ENCODE measurements at regions not wholly inside any gene's neighbourhood (a gene's known extent, or its start where the extent isn't known, plus 50 kb on each side); places are given as distances from the start of the nearest gene placed in this dataset.

DNA sequence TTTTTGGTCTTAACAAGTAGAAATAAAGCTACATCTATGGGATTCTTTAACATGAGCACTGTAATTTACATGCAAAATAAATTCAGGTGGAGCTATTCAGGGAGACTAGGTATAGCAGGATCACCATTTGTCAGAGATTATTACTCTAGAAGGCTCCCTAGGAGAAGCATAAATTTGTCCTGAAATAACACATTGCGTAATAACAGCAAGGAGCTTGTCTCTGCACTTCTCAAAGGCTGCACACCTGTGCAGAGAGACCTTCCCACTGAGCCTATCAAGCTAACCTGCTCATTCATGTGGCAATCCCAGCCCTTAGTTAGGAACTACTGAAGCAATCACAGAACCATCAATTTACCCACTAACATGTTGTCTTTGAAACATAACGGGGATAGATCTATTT, 437.4 kb upstream of the MC4R start:
- no peak for DNase-seq

DNA sequence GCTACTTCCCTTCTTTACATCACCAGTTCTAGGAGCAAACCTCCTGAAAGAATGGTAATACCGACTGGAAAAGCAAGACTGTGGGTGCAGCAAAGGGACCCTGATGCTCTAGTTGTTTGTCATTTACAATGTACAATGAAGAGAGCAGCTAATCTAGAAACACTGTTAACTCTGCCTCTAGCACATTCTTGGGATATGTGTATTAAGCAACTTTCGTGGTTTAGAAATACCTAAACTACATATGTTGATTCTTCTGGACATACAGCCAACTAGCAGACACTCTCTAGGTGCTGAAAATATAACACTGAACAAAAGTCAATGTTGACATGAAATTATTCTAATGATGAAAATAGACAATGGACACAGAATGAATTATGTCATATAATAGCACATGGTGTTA, 440.3 kb upstream of the MC4R start:
- DNase-seq: no peak

DNA sequence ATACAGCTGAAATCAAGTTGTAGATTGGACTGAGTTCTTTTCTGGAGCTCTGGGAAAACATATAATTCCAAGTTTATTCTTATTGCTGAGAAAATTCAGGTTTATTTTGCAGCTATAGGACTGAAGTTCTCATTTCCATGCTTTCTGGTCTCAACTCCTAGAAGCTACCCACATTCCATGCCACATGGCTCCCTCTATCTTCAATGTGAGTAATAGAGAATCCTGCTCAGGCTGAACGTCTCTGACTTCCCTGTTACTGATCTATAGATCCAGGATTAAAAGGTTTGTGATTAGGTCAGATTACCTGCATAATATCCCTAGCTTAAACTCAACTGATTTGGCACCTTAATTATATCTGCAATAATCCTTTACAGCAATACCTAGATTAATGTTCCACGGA, 453.8 kb upstream of the MC4R start:
- no peak for DNase-seq

DNA sequence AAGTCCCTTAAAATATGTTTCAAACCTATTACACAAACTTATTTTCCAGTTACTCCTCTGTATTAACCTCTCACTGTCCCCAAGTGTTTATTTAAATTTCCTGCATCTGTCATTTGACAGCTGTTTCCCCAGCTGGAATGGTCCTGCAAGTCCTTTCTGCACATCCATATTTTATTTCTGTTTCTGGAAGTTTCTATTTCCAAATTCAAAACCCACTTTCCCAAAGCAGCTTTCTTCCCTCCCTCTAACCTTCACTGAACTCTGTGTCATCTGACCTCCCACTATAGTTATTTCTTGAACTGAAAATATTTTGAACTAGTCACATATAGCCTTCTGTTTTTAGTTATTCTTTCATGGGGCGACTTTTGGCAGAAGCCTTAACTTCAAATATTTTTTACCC, 459.4 kb upstream of the MC4R start:
- DNase-seq: no peak

DNA sequence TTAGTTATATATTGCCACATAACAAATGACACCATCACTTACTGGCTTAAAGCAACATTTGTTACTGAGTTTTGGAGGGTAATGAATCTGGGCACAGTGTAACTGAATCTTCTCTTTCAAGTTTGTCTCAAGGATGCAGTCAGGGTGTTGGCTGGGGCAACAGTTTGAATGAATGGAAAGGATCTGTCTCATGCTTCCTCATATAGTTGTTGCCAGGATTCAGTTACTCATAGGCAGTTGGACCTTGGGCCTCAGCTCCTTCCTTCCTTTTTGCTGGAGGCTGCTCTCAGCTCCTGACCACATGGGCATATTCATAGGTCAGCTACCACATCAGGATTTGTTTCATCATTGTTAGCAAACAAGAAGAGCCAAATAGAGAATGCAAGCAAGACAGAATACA, 466.1 kb upstream of the MC4R start:
- no peak for DNase-seq

DNA sequence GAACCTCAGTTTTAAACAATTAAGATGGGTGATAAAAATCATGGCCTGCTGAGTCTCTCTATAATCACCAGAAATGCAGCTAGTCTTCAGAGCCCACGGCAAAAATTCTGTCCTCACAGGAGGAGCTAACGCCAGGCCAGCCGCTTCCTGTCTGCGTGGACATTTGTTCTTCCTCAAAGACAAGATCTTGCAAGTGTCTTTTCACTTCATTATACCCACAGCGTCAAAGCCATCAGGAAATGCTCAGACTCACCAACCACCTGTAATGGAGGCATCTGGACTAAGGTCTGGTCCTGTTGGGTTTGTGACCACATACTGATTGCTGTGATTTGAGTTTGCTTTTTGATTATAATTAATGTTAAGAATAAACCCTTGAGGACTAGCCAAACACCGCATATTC, 473.8 kb upstream of the MC4R start:
- DNase-seq: no peak

DNA sequence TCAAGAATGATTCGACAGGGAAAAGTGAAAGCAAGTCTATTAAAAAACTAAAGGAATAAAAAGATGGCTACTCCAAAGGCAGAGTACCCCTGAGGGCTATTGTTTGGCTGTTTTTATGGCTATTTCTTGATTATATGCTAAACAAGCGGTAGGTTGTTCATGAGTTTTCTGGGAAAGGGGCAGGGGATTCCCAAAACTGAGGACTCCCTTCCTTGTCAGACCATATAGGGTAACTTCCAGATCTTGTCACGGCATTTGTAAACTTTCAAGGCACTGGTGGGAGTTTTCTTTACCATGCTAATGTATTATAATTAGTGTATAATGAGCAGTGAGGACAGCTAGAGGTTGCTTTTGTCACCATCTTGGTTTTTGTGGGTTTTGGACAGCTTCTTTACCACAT, 474.9 kb upstream of the MC4R start:
- DNase-seq: no peak

DNA sequence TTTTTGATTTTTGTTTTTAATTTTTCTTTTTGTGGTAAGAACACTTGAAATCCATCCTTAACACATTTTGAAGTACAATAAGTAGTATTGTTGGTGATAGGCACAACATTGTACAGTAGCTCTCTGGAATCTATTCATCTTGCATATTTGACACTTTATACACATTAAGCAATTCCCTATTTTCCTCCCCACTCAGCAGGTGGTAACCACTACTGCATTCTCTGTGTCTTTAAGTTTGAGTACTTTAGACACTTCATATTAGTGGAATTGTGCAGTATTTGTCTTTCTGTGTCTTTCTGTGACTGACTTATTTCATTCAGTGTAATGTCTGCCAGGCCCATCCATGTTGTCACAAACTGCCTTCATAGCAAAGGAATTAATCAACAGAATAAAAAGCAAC, 471.7 kb upstream of the CDH20 start:
- DNase-seq: no peak

DNA sequence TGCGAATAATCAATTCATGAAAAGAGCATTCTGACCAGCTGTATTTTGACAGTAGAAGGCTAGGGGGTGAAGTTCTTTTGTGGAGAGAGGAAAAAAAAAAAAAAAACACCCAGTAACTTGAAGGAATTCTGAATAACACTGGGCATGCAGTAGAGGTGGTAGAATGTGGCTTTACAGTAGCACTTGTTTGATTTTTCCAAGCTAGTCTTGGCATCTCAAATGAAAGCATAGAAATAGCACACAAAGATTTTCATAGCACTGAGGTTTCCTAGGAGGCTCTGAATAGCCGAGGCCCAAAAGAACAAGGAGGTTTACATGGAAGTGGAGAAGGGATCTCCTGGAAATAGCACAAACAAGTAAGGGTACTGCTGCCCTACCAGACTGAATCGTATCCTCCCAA, 470.2 kb upstream of the CDH20 start:
- DNase-seq: no peak

DNA sequence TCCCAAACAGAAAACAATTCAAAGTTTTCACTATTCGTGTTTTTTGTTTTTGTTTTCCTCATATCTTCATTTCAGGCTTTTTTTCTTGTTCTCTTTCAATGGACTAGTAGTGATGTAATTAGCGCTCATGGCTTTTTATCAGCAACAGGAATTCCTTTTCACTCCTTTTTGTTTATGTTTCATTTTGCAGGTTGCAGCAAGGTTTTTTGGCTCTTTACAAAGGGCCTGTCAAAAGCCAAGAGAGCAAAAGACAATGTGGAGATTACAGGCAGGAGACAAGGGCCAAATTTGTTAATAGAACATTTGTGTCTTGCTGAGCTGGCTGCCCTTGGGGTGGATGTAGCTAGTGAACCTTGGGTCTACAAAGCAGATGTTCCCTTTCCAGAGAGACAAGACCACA, 467.4 kb upstream of the CDH20 start:
- no peak for DNase-seq

DNA sequence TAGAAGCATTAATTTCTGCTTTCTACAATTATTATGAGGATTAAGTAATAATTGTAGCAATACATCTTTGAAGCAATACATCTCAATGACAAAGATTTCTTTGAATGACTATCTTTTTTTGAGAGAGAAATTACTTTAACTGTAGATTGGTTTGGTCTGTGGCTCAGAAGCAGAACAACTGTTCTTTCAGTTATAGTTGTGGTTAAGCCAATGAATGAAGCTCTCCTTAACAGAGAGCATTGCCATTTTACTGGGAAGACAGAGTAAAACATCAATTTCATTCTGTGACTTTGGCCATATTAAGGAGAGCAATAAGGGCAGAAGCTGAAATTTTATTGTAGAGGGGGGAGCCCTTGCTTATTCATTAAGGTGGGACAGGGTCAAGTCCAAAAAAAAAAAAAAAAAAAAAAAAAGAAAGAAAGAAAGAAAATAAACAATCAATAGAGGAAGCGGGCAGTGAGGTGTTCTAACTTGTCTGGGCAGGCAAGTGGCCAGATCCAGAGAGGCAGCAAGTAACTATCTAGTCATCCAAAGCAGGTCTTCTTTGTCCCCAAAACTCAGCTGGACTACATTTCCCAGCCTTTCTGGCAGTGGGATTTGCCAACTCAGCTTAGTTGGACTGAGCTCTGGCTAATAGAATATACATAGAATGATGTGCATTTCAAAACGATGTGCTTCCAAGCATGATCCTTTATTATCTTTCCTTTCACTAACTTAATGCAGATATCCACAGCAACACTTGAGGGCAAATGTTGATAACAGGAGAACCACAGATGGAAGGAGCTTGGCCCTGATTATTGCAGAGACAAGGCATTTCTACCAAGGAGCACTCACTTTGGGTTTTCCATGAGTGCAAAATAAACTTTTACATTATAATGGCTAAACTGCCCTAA, 462.7 kb upstream of the CDH20 start:
- DNase-seq: no peak

DNA sequence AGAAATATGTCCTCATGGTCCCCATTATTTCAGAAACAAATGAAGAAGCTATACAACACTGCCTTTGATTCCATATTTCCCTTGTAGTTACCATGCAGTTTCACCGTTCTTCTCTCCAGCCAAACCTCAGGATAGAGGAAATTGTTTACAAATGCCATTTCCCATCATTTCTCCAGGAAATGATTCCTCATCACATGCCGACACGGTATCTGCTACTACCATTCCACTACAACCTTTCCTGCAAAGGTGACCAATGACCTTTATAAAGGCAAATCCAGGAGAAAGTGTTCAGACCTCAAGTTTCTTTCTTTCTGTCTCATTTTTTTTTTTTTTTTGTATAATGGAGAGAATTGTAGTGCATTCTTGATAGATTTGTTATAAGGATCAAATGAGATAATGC, 460.8 kb upstream of the CDH20 start:
- DNase-seq: no peak

DNA sequence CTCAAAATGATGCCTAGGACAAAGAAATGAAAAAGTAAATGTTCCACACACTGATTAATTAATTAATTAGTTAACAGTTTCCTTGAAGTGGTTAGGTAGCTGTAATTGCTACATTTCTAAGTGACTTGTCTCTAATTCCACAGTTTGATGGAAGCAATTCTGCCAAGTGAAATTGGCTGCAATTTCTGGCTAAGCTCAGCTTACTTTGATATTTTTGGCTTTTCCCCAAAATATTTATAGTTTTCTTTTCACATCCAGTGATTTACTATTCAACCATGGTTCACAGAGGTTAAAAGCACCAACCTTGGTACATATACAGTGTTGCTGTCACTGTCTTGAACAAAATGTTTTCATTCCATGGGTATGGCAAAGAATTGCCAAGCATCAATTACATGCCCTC, 459.5 kb upstream of the CDH20 start:
- DNase-seq: no peak

DNA sequence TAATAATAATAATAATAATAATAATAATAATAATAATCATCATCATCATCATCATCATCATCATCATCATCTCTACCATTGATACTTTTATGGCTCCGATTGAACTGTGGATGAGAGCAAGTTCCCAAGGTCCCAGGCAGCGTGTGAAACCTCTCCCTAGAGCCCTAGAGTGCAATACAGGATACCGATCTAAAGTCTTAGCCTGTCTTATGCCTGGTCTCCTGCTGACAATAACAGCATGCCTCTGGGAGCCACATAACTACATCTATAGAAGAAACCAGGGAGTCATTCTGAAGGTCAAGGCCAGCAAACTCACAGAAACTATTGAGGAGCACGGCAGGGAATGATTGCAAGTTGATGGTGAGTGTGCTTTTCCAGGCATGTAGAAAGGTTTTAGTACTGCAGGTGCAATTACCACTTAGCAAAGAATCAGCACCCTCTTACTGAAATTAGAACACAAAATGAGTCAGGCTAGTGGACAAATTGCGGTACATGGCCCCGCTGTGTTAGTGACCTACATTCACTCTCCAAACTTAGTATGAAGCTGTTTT, 457.2 kb upstream of the CDH20 start:
- no peak for DNase-seq

DNA sequence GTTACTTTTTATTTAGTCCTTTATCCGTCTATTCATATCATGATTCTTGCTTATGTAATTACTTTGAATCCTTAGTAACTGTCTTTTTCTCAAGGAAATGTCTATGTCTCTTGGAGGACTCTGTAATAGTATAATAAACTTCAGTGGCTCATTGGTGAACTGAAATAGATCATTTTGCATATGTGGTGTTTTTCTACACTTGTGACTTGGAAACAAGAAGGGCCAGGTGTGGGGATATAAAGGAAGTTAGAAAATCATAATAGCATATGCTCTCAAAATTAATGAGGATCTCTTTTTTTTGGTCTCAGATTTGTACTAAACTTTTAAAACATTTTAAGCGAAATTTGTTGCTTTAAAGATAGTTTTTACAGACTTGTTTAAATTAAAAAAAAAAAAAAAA, 453.0 kb upstream of the CDH20 start:
- DNase-seq: no peak

DNA sequence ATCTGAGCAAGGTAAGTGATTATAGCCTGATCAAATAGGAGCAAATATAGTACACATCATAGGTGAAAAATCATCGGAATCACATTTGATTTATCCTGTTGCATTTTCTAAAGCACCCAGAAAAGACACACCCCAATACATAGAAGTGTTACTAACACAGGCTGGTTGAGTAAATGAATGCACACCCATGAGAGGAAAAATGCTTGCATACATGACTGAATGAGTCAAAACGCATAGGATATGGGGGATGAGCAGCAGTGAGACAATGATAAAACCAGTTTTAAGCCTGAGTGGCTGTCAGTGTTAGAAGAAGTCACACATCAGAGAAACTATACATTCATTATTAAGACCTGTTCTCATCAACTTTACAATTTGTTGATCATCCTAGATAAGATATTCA, 449.6 kb upstream of the CDH20 start:
- no peak for DNase-seq

DNA sequence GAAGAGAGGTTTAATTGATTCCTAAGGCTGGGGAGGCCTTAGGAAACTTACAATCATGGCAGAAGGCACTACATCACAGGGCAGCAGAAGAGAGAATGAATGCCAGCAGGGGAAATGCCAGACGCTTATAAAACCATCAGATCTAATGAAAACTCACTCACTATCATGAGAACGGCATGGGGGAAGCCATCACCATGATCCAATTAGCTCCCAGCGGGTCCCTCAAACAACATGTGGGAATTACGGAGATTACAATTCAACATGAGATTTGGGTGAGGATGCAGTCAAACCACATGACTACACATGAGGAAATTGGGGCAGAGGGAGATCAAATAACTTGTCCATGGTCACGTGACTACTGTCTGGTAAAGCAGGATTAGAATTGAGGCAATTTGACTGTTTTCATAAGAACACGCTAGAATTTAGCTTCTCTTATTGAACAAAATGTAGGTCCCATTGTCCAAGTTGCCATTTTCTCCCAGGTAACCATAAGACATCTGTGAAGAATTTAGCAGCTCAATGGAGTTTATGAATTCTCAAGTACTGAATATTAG, 445.1 kb upstream of the CDH20 start:
- no peak for DNase-seq

DNA sequence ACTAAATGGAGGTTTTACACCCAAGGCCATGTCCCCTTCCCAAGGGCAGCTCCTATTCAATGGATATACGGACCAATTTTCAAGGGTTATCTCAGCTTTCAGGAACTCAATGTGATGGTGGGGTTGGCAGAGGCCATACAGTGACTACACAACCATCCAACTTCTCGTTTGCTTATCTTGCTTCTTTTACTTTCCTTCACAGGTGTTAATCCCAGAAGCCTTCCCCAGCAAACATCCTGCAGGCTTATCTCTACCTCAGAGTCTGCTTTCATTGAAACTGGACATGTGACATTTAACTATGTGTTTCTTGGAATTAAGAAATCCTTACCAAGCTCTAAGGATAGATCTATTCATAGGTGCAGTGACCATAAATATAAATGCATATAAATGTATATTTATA, 443.8 kb upstream of the CDH20 start:
- no peak for DNase-seq

DNA sequence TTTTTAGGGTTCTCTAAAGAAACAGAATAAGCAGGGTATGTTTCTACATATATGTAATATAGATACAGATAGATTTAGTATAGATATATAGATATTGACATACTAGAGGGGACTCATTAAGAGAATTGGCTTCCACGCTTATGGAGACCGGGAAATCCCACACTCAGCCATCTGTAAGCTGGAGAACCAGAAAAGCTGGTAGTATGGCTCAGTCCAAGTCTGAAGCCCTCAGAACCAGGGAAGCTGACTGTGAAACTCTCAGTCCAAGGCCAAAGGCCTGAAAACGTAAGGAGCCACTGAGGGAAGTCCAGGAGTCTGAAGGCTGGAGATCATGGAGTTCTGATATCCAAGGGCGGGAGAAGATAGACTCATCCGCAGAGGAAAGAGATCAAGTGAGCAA, 441.3 kb upstream of the CDH20 start:
- DNase-seq: no peak

DNA sequence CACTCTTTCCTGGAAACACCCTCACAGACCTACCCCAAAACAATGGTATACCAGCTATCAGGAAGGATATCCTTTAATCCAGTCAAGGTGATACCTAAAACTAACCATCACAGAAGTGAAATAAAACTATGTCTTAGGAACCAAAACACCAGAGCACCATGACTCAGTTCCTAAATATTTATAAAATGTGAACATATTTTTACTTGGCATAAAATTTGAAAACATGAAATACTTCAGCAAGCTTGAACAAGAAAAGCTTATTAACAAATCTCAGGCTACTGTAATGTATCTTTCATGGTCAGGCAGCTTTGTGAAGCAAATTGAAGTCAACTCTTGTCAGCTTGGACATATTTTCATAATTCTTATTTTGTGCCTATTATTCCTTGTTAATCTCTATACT, 440.8 kb upstream of the CDH20 start:
- no peak for DNase-seq

DNA sequence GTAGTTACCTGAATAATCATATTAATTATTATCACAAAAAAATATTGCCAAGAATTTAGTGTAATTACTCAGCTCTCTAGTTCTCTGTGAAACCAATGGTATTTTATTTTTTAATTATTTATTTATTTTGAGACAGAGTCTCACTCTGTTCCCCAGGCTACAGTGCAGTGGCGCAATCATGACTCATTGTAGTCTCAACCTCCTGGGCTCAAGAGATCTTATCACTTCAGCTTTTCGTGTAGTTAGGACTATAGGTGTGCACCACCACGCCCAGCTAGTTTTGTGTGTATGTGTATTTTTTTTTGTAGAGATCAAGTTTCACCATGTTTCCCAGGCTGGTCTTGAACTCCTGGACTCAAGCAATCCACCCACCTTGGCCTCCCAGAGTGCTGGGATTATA, 440.4 kb upstream of the CDH20 start:
- DNase-seq: no peak

DNA sequence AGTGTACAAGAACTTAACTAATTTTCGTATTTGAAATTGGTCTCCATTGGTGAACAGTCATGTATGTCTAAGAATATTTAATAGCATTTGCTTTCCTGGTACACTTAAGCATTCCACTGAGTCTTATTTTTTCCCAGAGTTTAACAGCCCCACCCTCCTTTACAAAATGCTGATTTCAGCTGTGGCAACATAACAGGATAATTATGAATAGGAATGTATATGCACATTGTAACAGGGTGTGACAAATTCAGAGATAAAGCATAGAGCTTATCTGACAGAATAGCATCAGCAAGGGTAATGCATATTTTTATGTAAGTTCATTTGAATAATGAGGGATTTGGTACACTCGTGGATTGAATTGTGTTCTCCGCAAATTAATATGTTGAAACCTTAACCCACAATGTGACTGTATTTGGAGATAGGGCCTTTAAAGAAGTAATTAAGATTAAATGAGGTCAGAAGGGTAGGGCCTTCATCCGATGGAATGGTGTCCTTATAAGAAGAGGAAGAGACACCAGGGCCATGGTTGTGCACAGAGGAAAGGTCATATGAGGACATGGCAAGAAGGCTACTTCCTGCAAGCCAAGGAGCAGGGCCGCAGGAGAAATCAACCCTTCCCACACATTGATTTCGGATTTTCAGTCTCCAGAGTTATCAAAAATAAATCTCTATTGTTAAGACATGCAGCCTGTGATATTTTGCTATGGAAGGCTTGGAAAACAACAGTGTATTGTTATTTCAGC, 439.7 kb upstream of the CDH20 start:
- DNase-seq: no peak

DNA sequence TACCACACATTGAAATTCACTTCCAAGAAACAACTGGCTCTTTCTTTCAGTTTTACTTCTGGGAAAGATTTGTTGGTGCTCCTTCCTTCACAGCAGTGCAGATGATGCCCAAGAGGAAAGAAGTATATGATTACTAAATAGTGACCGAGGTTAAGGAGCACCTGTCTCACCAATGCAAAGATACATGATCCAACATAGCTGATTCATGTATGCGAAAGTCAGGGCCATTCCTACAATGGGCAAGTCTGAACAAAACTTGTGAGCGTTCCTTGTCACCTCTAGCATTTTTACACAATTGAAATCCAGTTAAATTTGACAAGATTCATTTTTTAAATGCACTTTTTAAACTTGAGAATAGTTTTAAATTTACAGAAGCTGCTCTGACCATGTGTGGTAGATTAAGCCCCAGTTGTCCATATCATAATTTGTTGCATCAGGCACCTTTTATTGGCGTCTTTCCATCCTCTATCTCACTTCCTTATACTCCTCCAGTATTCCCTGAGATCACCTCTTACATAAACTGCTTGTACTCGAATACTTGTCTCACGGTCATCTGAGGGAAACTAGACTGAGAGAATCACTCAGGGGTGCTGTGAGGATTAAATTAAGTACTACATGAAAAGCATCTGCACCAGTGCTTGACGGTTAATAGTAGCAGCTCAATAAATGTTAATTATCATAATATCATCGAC, 438.8 kb upstream of the CDH20 start:
- DNase-seq: no peak

Measured in NCI-H1436 (cell line).